B cell (primary cell): ENCODE measurements at regions not wholly inside any gene's neighbourhood (a gene's known extent, or its start where the extent isn't known, plus 50 kb on each side); places are given as distances from the start of the nearest gene placed in this dataset.
"Not testable (repeated sequence)": the region's sequence is repeated elsewhere in the genome, so short reads cannot be mapped to it uniquely, and the experiment has no call there.

Experiments
- ATAC-seq: fragments of 200-7000 bp; cut with Tn5 transposase; one replicate; pipeline ENCODE4 v1.10.0; 2021; ENCODE audit warnings: low read depth, mild to moderate bottlenecking, moderate number of reproducible peaks, moderate library complexity
- CTCF ChIA-PET: fragments of 350-600 bp; sonication (Branson Sonifier 250); formaldehyde crosslinking; loops from one replicate; lab custom pipeline; 2021; ENCODE audit warnings: antibody characterized with exemption, inconsistent platforms; lab: Charles Lee
- POLR2A ChIA-PET: fragments of 350-600 bp; sonication (Branson Sonifier 250); formaldehyde crosslinking; loops from one replicate; lab custom pipeline; 2021; ENCODE audit warnings: antibody characterized with exemption; lab: Charles Lee
- DNase-seq: peaks from one replicate; pipeline ENCODE4 v3.0.0; 2013
- H2AFZ ChIP-seq: 2 replicates; pipeline ENCODE4 v1.6.1; 2012; ENCODE audit warnings: mild to moderate bottlenecking, low read depth, low read length; ENCODE audit not compliant: insufficient read depth, poor library complexity, severe bottlenecking
- H3K27ac ChIP-seq, 2 donors: 1 replicate in 1 of 2; 2 replicates in 1 of 2; pipeline ENCODE4 v1.5.1; 2012 to 2013; ENCODE audit warnings: low read length in 2 of 2, mild to moderate bottlenecking in 2 of 2, moderate library complexity in 1 of 2
- H3K27me3 ChIP-seq, 4 experiments: fragments of 200-600 bp in 1 of 4; sonication (generic) in 1 of 4; replicated peaks in 1 of 4; 1 replicate in 2 of 4; 2 replicates in 2 of 4; pipeline versions ENCODE4 v1.6.1 to v1.7.0; 2013 to 2016; ENCODE audit warnings: low read length in 3 of 4, mild to moderate bottlenecking in 2 of 4, mixed read lengths in 1 of 4, moderate library complexity in 1 of 4; ENCODE audit not compliant: insufficient read depth in 4 of 4, control insufficient read depth in 3 of 4; ENCODE audit errors: control extremely low read depth in 1 of 4
- H3K36me3 ChIP-seq, 2 experiments: replicated peaks in 1 of 2; 1 replicate in 1 of 2; 2 replicates in 1 of 2; pipeline versions ENCODE4 v1.6.1 to v1.7.1; 2013; ENCODE audit warnings: low read length in 1 of 2; ENCODE audit not compliant: insufficient read depth in 2 of 2, control insufficient read depth in 1 of 2; ENCODE audit errors: control extremely low read depth in 1 of 2, extremely low read depth in 1 of 2
- H3K4me1 ChIP-seq, 2 donors: fragments of 200-600 bp in 1 of 2; sonication (generic) in 1 of 2; 1 replicate in 1 of 2; 2 replicates in 1 of 2; pipeline versions ENCODE4 v1.5.1 to v1.6.1; 2013 to 2017; ENCODE audit warnings: low read length in 2 of 2; ENCODE audit not compliant: control insufficient read depth in 2 of 2, insufficient read depth in 2 of 2
- H3K4me2 ChIP-seq: replicated peaks from 2 replicates; pipeline ENCODE3; 2012; ENCODE audit warnings: mild to moderate bottlenecking, low read depth, low read length; ENCODE audit not compliant: poor library complexity, severe bottlenecking
- H3K4me3 ChIP-seq, 5 experiments: fragments of 200-600 bp in 1 of 5; sonication (generic) in 1 of 5; 1 replicate in 3 of 5; 2 replicates in 2 of 5; pipeline versions ENCODE4 v1.5.1 to v1.7.0; 2011 to 2016; ENCODE audit warnings: low read length in 4 of 5, mild to moderate bottlenecking in 4 of 5, low read depth in 2 of 5, control low read depth in 1 of 5, moderate library complexity in 1 of 5; ENCODE audit not compliant: insufficient read depth in 1 of 5; ENCODE audit errors: control extremely low read depth in 1 of 5, extremely low read depth in 1 of 5
- H3K79me2 ChIP-seq: fragments of 200-600 bp; sonication (generic); one replicate; pipeline ENCODE4 v1.6.0; 2016; ENCODE audit warnings: low read length; ENCODE audit not compliant: control insufficient read depth, insufficient read depth
- H3K9ac ChIP-seq: fragments of 200-600 bp; sonication (generic); 2 replicates; pipeline ENCODE4 v1.6.1; 2017; ENCODE audit warnings: mild to moderate bottlenecking, low read length, moderate library complexity
- H3K9me3 ChIP-seq, 3 donors: one replicate each; pipeline versions ENCODE4 v1.6.1 to v1.7.1; 2013; ENCODE audit warnings: low read length in 2 of 3; ENCODE audit not compliant: control insufficient read depth in 2 of 3, insufficient read depth in 1 of 3; ENCODE audit errors: control extremely low read depth in 1 of 3
- H4K20me1 ChIP-seq: 2 replicates; pipeline ENCODE4 v1.6.0; 2012; ENCODE audit warnings: mild to moderate bottlenecking, low read length; ENCODE audit not compliant: insufficient read depth, control insufficient read depth, poor library complexity, severe bottlenecking
- H3K27ac Mint-ChIP-seq: one replicate; pipeline ENCODE4 v1.8.0; 2021; ENCODE audit warnings: mixed read lengths
- H3K27me3 Mint-ChIP-seq: one replicate; pipeline ENCODE4 v1.8.0; 2021; ENCODE audit warnings: mixed read lengths
- H3K4me1 Mint-ChIP-seq: one replicate; pipeline ENCODE4 v1.8.0; 2021; ENCODE audit warnings: mixed read lengths
- H3K4me3 Mint-ChIP-seq: one replicate; pipeline ENCODE4 v1.8.0; 2021; ENCODE audit warnings: mixed read lengths
- H3K9me3 Mint-ChIP-seq: one replicate; pipeline ENCODE4 v1.8.0; 2022; ENCODE audit warnings: mixed read lengths; ENCODE audit not compliant: insufficient read depth
- CTCF ChIP-seq: fragments of 200-600 bp; IDR thresholded peaks from one replicate; pipeline ENCODE4 v1.8.0; 2022; ENCODE audit warnings: antibody characterized with exemption, mild to moderate bottlenecking
- EZH2 ChIP-seq: IDR thresholded peaks from 2 replicates; pipeline ENCODE4 v1.6.1; 2012; ENCODE audit warnings: borderline replicate concordance, low read depth, mild to moderate bottlenecking, moderate library complexity, low read length; ENCODE audit not compliant: insufficient read depth, poor library complexity, severe bottlenecking
- WGBS: methylation state at CpG from one replicate; pipeline ENCODE4 v1.1.5; 2013; ENCODE audit warnings: missing lambda C conversion rate; ENCODE audit not compliant: insufficient coverage; 5-methylcytosine and 5-hydroxymethylcytosine counted together
- intact Hi-C: fragments of 100-400 bp; cut with micrococcal nuclease; formaldehyde crosslinking; loops from one replicate; pipeline ENCODE4 v1.10.0; 2022

- H3K27me3 Mint-ChIP-seq: no peaks in the 10 kb centered on the region
- no peak overlapping the region for H3K27ac ChIP-seq
- no peak overlapping the region for H3K27ac Mint-ChIP-seq
- TF ChIP-seq CTCF: no peak
- TF ChIP-seq EZH2: no peak
- H3K4me1 Mint-ChIP-seq: no peaks in the 10 kb centered on the region
- H3K79me2 ChIP-seq: no peaks in the 10 kb centered on the region
- H3K4me3 ChIP-seq: no peak overlapping the region
- no peak overlapping the region for H3K4me2 ChIP-seq
- no peaks in the 10 kb centered on the region for H4K20me1 ChIP-seq
- intact Hi-C loops: no loop called here
- H3K4me3 Mint-ChIP-seq: no peak overlapping the region
- H3K27me3 ChIP-seq: no peaks in the 10 kb centered on the region
- peaks cover 5% of the 10 kb centered on the region for H3K9me3 Mint-ChIP-seq
- H3K4me1 ChIP-seq: no peaks in the 10 kb centered on the region
- H2AFZ ChIP-seq: no peak overlapping the region
- ChIA-PET CTCF (no interaction called here), POLR2A (no interaction called here)
- DNase-seq (no peak), ATAC-seq (no peak)
- H3K9me3 ChIP-seq: peaks cover 0 to 8% (median 0%) of the 10 kb centered on the region in 3 donors
- H3K9ac ChIP-seq: no peak overlapping the region
- H3K36me3 ChIP-seq: no peaks in the 10 kb centered on the region
These were observed 1012.5 kb downstream of the DNAJB9 start for GRCh38 chr7:109582211-109582610.

- 84% methylated on average over 7 of the region's 9 CpGs for WGBS
These were observed 1027.3 kb downstream of the DNAJB9 start for GRCh38 chr7:109596948-109597347.

More at GRCh38 chr7:109596948-109597347, 1027.3 kb downstream of the DNAJB9 start:
- H3K4me3 Mint-ChIP-seq, H3K4me1 Mint-ChIP-seq, H3K4me1 ChIP-seq, CTCF ChIA-PET, H3K27me3 Mint-ChIP-seq, POLR2A ChIA-PET, H3K4me3 ChIP-seq, DNase-seq, H3K79me2 ChIP-seq, H3K36me3 ChIP-seq, H3K27me3 ChIP-seq, H3K4me2 ChIP-seq, ATAC-seq, H3K27ac ChIP-seq, intact Hi-C loops, H3K9me3 ChIP-seq, H3K9ac ChIP-seq, H3K9me3 Mint-ChIP-seq, H4K20me1 ChIP-seq, H2AFZ ChIP-seq, H3K27ac Mint-ChIP-seq: not testable (repeated sequence)
